SK-N-SH (cell line): ENCODE measurements at regions not wholly inside any gene's neighbourhood (a gene's known extent, or its start where the extent isn't known, plus 50 kb on each side); places are given as distances from the start of the nearest gene placed in this dataset.

Source experiments
- CTCF ChIA-PET: fragments of 300-600, 350-600 bp; formaldehyde crosslinking; extraction: SDS; loops from one replicate; lab custom pipeline; 2021; lab: Yijun Ruan, JAX
- POLR2A ChIA-PET: fragments of 350-600 bp; sonication (Branson Sonifier 250); formaldehyde crosslinking; extraction: SDS; loops from one replicate; lab custom pipeline; 2020; ENCODE audit warnings: antibody characterized with exemption, inconsistent platforms; lab: Yijun Ruan, JAX
- DNase-seq: peaks from one replicate; pipeline ENCODE4 v3.0.0; 2012
- H2AFZ ChIP-seq: fragments of 200-600 bp; sonication (generic); 2 replicates; pipeline ENCODE4 v1.8.1; 2016; ENCODE audit warnings: antibody characterized with exemption, mild to moderate bottlenecking, low read depth
- H3F3A ChIP-seq: fragments of 200-600 bp; sonication (generic); replicated peaks from 2 replicates; pipeline ENCODE3; 2016; ENCODE audit warnings: antibody characterized with exemption, mild to moderate bottlenecking; ENCODE audit not compliant: insufficient read depth
- H3K27ac ChIP-seq, 2 experiments: fragments of 200-500 bp in 1 of 2; fragments of 200-600 bp in 1 of 2; sonication (Bioruptor generic) in 1 of 2; sonication (generic), shearing (Covaris generic) in 1 of 2; 2 replicates each; pipeline versions ENCODE4 v1.5.1 to v1.6.1; 2014 to 2016; ENCODE audit warnings: low read depth in 2 of 2, inconsistent platforms in 1 of 2, low read length in 1 of 2, mild to moderate bottlenecking in 1 of 2, mixed read lengths in 1 of 2
- H3K27me3 ChIP-seq: fragments of 200-600 bp; sonication (generic), shearing (Covaris generic); 2 replicates; pipeline ENCODE4 v1.6.1; 2016; ENCODE audit warnings: mixed run types; ENCODE audit not compliant: insufficient read depth
- H3K36me3 ChIP-seq, 2 experiments: fragments of 200-500 bp in 1 of 2; fragments of 200-600 bp in 1 of 2; sonication (Bioruptor generic) in 1 of 2; sonication (generic) in 1 of 2; replicated peaks in 1 of 2; 2 replicates each; pipeline versions ENCODE3 to v1.5.1; 2014 to 2016; ENCODE audit warnings: low read length in 1 of 2, mild to moderate bottlenecking in 1 of 2; ENCODE audit not compliant: insufficient read depth in 2 of 2, control insufficient read depth in 1 of 2
- H3K4me1 ChIP-seq, 2 experiments: fragments of 200-500 bp in 1 of 2; fragments of 200-600 bp in 1 of 2; sonication (Bioruptor generic) in 1 of 2; sonication (generic), shearing (Covaris generic) in 1 of 2; 2 replicates each; pipeline versions ENCODE4 v1.5.1 to v1.6.1; 2014 to 2016; ENCODE audit warnings: low read depth in 1 of 2, low read length in 1 of 2, mixed run types in 1 of 2; ENCODE audit not compliant: insufficient read depth in 2 of 2, control insufficient read depth in 1 of 2
- H3K4me2 ChIP-seq: fragments of 200-600 bp; sonication (generic), shearing (Covaris generic); 2 replicates; pipeline ENCODE4 v1.6.1; 2017; ENCODE audit warnings: mixed run types
- H3K4me3 ChIP-seq, 2 experiments: fragments of 200-500 bp in 1 of 2; fragments of 200-600 bp in 1 of 2; sonication (Bioruptor generic) in 1 of 2; sonication (generic), shearing (Covaris generic) in 1 of 2; 2 replicates each; pipeline versions ENCODE4 v1.5.1 to v1.8.1; 2014 to 2016; ENCODE audit warnings: low read depth in 2 of 2, inconsistent platforms in 1 of 2, low read length in 1 of 2, mild to moderate bottlenecking in 1 of 2, mixed read lengths in 1 of 2, moderate library complexity in 1 of 2
- H3K79me2 ChIP-seq: fragments of 200-600 bp; sonication (generic); 2 replicates; pipeline ENCODE4 v1.8.1; 2017; ENCODE audit warnings: mild to moderate bottlenecking; ENCODE audit not compliant: insufficient read depth
- H3K9ac ChIP-seq: fragments of 200-600 bp; sonication (generic); 2 replicates; pipeline ENCODE4 v1.6.1; 2017; ENCODE audit warnings: mixed run types
- H3K9me2 ChIP-seq: fragments of 200-600 bp; sonication (generic); 2 replicates; pipeline ENCODE4 v1.6.1; 2017; ENCODE audit warnings: mixed run types
- H3K9me3 ChIP-seq: fragments of 200-600 bp; sonication (generic); 2 replicates; pipeline ENCODE4 v1.6.1; 2017; ENCODE audit warnings: mixed run types, mild to moderate bottlenecking, moderate library complexity
- H4K20me1 ChIP-seq: fragments of 200-600 bp; sonication (generic); 2 replicates; pipeline ENCODE4 v1.6.1; 2017; ENCODE audit warnings: mild to moderate bottlenecking, mixed run types; ENCODE audit not compliant: insufficient read depth
- CHD2 ChIP-seq: fragments of 150-350 bp; IDR thresholded peaks from 2 replicates; pipeline ENCODE4 v1.6.1; 2018; ENCODE audit warnings: low read length; ENCODE audit not compliant: partially characterized antibody
- EP300 ChIP-seq, 2 experiments: IDR thresholded peaks; 2 replicates each; pipeline versions ENCODE4 v1.4.0 to v1.6.1; 2012; ENCODE audit warnings: borderline replicate concordance in 1 of 2, low read depth in 1 of 2, low read length in 1 of 2
- EZH2phosphoT487 ChIP-seq: fragments of 200-600 bp; sonication (generic); IDR thresholded peaks from 2 replicates; pipeline ENCODE4 v1.6.1; 2017; ENCODE audit warnings: low read depth, mixed run types, mild to moderate bottlenecking, antibody characterized with exemption, moderate library complexity, borderline replicate concordance
- FOSL2 ChIP-seq: IDR thresholded peaks from 2 replicates; pipeline ENCODE4 v1.4.0; 2012; ENCODE audit warnings: low read depth, mild to moderate bottlenecking, moderate library complexity, borderline replicate concordance
- FOXM1 ChIP-seq: IDR thresholded peaks from 2 replicates; pipeline ENCODE4 v1.4.0; 2012; ENCODE audit warnings: low read depth, mild to moderate bottlenecking
- GABPA ChIP-seq: IDR thresholded peaks from 2 replicates; pipeline ENCODE4 v1.4.0; 2012; ENCODE audit warnings: low read depth, mild to moderate bottlenecking
- JUND ChIP-seq: IDR thresholded peaks from 2 replicates; pipeline ENCODE4 v1.4.0; 2012
- MEF2A ChIP-seq: IDR thresholded peaks from 2 replicates; pipeline ENCODE4 v1.4.0; 2012; ENCODE audit warnings: low read depth, borderline replicate concordance
- MXI1 ChIP-seq: IDR thresholded peaks from 2 replicates; pipeline ENCODE4 v1.6.1; 2012; ENCODE audit warnings: mild to moderate bottlenecking, low read depth, low read length, improper control_type of control experiment
- NRF1 ChIP-seq: IDR thresholded peaks from 2 replicates; pipeline ENCODE4 v1.6.1; 2012; ENCODE audit warnings: low read depth, mild to moderate bottlenecking, low read length
- POLR2AphosphoS5 ChIP-seq: IDR thresholded peaks from 2 replicates; pipeline ENCODE4 v1.6.1; 2012; ENCODE audit warnings: low read depth, low read length
- RFX5 ChIP-seq: IDR thresholded peaks from 2 replicates; pipeline ENCODE4 v1.6.1; 2012; ENCODE audit warnings: mild to moderate bottlenecking, improper control_type of control experiment, low read length
- SMC3 ChIP-seq: IDR thresholded peaks from 2 replicates; pipeline ENCODE4 v1.6.1; 2012; ENCODE audit warnings: low read depth, low read length, improper control_type of control experiment
- TCF12 ChIP-seq: IDR thresholded peaks from 2 replicates; pipeline ENCODE4 v1.4.0; 2012
- TEAD4 ChIP-seq: IDR thresholded peaks from 2 replicates; pipeline ENCODE4 v1.4.0; 2012; ENCODE audit warnings: mild to moderate bottlenecking, borderline replicate concordance; ENCODE audit not compliant: insufficient read depth
- YY1 ChIP-seq: IDR thresholded peaks from 2 replicates; pipeline ENCODE4 v1.4.0; 2012; ENCODE audit warnings: low read depth, mild to moderate bottlenecking
- WGBS: methylation state at CpG from one replicate; pipeline ENCODE4 v1.1.6; 2017; ENCODE audit warnings: low lambda C conversion rate; 5-methylcytosine and 5-hydroxymethylcytosine counted together
- TF ChIP-seq, protein P1 (sequence below): fragments of 150-350 bp; IDR thresholded peaks from 2 replicates; pipeline ENCODE4 v1.6.1; 2017; ENCODE audit warnings: antibody characterized with exemption, low read length, low read depth, borderline replicate concordance
- TF ChIP-seq, protein P2 (sequence below): IDR thresholded peaks from 2 replicates; pipeline ENCODE4 v1.6.1; 2012; ENCODE audit warnings: mild to moderate bottlenecking, low read depth, low read length, moderate library complexity
- TF ChIP-seq, protein P3 (sequence below): fragments of 200-600 bp; sonication (generic); IDR thresholded peaks from 2 replicates; pipeline ENCODE4 v1.6.1; 2017; ENCODE audit warnings: antibody characterized with exemption, mild to moderate bottlenecking, moderate library complexity
- TF ChIP-seq, protein P4 (sequence below): IDR thresholded peaks from 2 replicates; pipeline ENCODE4; 2012
- TF ChIP-seq, protein P5 (sequence below): IDR thresholded peaks from 2 replicates; pipeline ENCODE4 v1.4.0; 2012; ENCODE audit warnings: low read depth, borderline replicate concordance
- TF ChIP-seq, protein P6 (sequence below): IDR thresholded peaks from 2 replicates; pipeline ENCODE4 v1.4.0; 2012; ENCODE audit warnings: low read depth

DNA sequence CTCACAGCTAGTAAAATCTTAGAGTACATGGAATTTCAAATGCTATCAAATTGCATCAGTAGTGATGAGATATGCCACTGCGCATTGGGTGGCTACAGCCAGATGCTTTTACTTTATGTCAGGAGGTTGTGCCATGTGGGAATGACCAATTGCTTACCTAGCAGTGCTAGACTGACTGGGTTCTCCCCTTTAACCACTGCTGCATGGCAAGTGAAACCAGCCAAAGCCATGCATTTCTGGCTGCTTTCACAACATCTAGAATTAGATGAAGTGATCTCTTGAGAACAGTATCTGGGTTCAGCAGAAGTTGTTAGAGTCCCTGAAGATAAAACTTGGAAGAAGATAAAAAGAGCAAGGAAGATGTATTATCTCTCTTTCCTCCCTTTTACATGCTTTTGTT lies 1174.2 kb upstream of the CDH2 start:
- TF ChIP-seq MEF2A (no peak), CHD2 (no peak), TCF12 (no peak), JUND (no peak), NRF1 (no peak), FOSL2 (no peak), GABPA (no peak), SMC3 (no peak), MXI1 (no peak), YY1 (no peak), POLR2AphosphoS5 (no peak), RFX5 (no peak)
- TF ChIP-seq, protein P1, sequence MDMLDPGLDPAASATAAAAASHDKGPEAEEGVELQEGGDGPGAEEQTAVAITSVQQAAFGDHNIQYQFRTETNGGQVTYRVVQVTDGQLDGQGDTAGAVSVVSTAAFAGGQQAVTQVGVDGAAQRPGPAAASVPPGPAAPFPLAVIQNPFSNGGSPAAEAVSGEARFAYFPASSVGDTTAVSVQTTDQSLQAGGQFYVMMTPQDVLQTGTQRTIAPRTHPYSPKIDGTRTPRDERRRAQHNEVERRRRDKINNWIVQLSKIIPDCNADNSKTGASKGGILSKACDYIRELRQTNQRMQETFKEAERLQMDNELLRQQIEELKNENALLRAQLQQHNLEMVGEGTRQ = no peak
- Histone ChIP-seq H3K9me2 (no peaks in the 10 kb centered on the region), H3K27ac (no peak overlapping the region), H3K4me1 (no peaks in the 10 kb centered on the region), H3K4me3 (no peak overlapping the region), H2AFZ (no peak overlapping the region), H3K27me3 (no peaks in the 10 kb centered on the region), H3K9ac (no peak overlapping the region), H3K9me3 (no peaks in the 10 kb centered on the region), H4K20me1 (no peaks in the 10 kb centered on the region), H3K79me2 (no peaks in the 10 kb centered on the region), H3K4me2 (no peak overlapping the region), H3K36me3 (no peaks in the 10 kb centered on the region), H3F3A (no peaks in the 10 kb centered on the region)
- 96% methylated on average over 1 of the region's 1 CpG for WGBS
- no peak for DNase-seq
- POLR2A ChIA-PET = no interaction called here
- CTCF ChIA-PET = no interaction called here

DNA sequence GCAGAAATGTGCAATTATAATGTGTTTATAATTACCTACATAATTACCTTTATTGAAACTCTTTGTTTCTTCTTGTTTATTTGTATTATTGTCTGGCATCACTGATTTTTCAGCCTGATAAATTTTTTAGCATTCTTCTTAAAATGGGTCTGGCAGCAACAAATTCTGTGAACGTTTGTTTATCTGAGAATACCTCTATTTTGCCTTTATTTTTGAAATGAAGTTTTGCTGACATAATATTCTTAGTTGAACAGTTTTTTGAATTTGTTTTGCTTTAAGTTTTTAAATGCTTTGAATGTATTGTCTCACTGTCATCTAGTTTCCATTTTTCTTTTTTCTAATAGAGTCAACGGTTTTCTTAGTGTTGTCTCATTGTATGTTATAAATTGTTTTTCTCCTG lies 1152.0 kb upstream of the CDH2 start:
- POLR2A ChIA-PET = no interaction called here
- Histone ChIP-seq H3K27me3 (no peaks in the 10 kb centered on the region), H3K27ac (no peak overlapping the region), H3K9ac (no peak overlapping the region), H3K4me1 (no peaks in the 10 kb centered on the region), H3K9me2 (no peaks in the 10 kb centered on the region), H3K4me2 (no peak overlapping the region), H3K79me2 (no peaks in the 10 kb centered on the region), H3F3A (no peaks in the 10 kb centered on the region), H3K9me3 (peaks cover 3% of the 10 kb centered on the region; the same call in 1 of the 2 replicates), H4K20me1 (no peaks in the 10 kb centered on the region), H2AFZ (no peak overlapping the region), H3K4me3 (no peak overlapping the region), H3K36me3 (no peaks in the 10 kb centered on the region)
- WGBS = 56% methylated on average over 2 of the region's 2 CpGs
- CTCF ChIA-PET = no interaction called here
- no peak for DNase-seq
- TF ChIP-seq, protein P2, sequence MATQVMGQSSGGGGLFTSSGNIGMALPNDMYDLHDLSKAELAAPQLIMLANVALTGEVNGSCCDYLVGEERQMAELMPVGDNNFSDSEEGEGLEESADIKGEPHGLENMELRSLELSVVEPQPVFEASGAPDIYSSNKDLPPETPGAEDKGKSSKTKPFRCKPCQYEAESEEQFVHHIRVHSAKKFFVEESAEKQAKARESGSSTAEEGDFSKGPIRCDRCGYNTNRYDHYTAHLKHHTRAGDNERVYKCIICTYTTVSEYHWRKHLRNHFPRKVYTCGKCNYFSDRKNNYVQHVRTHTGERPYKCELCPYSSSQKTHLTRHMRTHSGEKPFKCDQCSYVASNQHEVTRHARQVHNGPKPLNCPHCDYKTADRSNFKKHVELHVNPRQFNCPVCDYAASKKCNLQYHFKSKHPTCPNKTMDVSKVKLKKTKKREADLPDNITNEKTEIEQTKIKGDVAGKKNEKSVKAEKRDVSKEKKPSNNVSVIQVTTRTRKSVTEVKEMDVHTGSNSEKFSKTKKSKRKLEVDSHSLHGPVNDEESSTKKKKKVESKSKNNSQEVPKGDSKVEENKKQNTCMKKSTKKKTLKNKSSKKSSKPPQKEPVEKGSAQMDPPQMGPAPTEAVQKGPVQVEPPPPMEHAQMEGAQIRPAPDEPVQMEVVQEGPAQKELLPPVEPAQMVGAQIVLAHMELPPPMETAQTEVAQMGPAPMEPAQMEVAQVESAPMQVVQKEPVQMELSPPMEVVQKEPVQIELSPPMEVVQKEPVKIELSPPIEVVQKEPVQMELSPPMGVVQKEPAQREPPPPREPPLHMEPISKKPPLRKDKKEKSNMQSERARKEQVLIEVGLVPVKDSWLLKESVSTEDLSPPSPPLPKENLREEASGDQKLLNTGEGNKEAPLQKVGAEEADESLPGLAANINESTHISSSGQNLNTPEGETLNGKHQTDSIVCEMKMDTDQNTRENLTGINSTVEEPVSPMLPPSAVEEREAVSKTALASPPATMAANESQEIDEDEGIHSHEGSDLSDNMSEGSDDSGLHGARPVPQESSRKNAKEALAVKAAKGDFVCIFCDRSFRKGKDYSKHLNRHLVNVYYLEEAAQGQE = no peak
- TF ChIP-seq, protein P3, sequence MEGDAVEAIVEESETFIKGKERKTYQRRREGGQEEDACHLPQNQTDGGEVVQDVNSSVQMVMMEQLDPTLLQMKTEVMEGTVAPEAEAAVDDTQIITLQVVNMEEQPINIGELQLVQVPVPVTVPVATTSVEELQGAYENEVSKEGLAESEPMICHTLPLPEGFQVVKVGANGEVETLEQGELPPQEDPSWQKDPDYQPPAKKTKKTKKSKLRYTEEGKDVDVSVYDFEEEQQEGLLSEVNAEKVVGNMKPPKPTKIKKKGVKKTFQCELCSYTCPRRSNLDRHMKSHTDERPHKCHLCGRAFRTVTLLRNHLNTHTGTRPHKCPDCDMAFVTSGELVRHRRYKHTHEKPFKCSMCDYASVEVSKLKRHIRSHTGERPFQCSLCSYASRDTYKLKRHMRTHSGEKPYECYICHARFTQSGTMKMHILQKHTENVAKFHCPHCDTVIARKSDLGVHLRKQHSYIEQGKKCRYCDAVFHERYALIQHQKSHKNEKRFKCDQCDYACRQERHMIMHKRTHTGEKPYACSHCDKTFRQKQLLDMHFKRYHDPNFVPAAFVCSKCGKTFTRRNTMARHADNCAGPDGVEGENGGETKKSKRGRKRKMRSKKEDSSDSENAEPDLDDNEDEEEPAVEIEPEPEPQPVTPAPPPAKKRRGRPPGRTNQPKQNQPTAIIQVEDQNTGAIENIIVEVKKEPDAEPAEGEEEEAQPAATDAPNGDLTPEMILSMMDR = no peak
- TF ChIP-seq, protein P4, sequence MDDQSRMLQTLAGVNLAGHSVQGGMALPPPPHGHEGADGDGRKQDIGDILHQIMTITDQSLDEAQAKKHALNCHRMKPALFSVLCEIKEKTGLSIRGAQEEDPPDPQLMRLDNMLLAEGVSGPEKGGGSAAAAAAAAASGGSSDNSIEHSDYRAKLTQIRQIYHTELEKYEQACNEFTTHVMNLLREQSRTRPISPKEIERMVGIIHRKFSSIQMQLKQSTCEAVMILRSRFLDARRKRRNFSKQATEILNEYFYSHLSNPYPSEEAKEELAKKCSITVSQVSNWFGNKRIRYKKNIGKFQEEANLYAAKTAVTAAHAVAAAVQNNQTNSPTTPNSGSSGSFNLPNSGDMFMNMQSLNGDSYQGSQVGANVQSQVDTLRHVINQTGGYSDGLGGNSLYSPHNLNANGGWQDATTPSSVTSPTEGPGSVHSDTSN = no peak
- no peak for TF ChIP-seq EP300 (IDR thresholded peaks at IDR 0.05; ENCODE audit: borderline replicate concordance in 1 of 2, low read depth in 1 of 2, low read length in 1 of 2)
- TF ChIP-seq TEAD4 = no peak
- TF ChIP-seq, protein P5, sequence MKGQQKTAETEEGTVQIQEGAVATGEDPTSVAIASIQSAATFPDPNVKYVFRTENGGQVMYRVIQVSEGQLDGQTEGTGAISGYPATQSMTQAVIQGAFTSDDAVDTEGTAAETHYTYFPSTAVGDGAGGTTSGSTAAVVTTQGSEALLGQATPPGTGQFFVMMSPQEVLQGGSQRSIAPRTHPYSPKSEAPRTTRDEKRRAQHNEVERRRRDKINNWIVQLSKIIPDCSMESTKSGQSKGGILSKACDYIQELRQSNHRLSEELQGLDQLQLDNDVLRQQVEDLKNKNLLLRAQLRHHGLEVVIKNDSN = no peak
- TF ChIP-seq EZH2phosphoT487 = no peak
- TF ChIP-seq FOXM1 = no peak
- no peak for TF ChIP-seq MXI1
- no peak for TF ChIP-seq POLR2AphosphoS5
- TF ChIP-seq, protein P6, sequence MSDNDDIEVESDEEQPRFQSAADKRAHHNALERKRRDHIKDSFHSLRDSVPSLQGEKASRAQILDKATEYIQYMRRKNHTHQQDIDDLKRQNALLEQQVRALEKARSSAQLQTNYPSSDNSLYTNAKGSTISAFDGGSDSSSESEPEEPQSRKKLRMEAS = no peak
